PFSK-1 (cell line): ENCODE measurements at regions not wholly inside any gene's neighbourhood (a gene's known extent, or its start where the extent isn't known, plus 50 kb on each side); places are given as distances from the start of the nearest gene placed in this dataset.

Experiments
- FOXP2 ChIP-seq: optimal IDR thresholded peaks from 2 replicates; pipeline ENCODE3; 2011; ENCODE audit warnings: borderline replicate concordance, control low read depth, inconsistent platforms; ENCODE audit not compliant: insufficient read depth; ENCODE audit errors: extremely low read length, extremely low read depth
- POLR2AphosphoS5 ChIP-seq: IDR thresholded peaks from 2 replicates; pipeline ENCODE4 v1.6.1; 2012; ENCODE audit warnings: low read depth, mild to moderate bottlenecking, control low read depth, low read length, moderate library complexity
- SIN3A ChIP-seq: IDR thresholded peaks from 2 replicates; pipeline ENCODE4 v1.6.1; 2012; ENCODE audit warnings: mild to moderate bottlenecking, low read length, moderate library complexity, borderline replicate concordance; ENCODE audit not compliant: insufficient read depth
- TAF1 ChIP-seq: IDR thresholded peaks from 2 replicates; pipeline ENCODE4 v1.6.1; 2012; ENCODE audit warnings: low read length, control low read depth, borderline replicate concordance; ENCODE audit not compliant: insufficient read depth
- TF ChIP-seq, protein P1 (sequence below), 2 experiments: IDR thresholded peaks; 2 replicates each; pipeline versions ENCODE4 v1.6.1 to v1.8.0; 2011 to 2012; ENCODE audit warnings: low read depth in 2 of 2, low read length in 2 of 2, control low read depth in 1 of 2, inconsistent platforms in 1 of 2, mild to moderate bottlenecking in 1 of 2, moderate library complexity in 1 of 2; ENCODE audit not compliant: insufficient read depth in 1 of 2

GRCh38 chr2:58634653-58635370 lies 393.7 kb upstream of the FANCL start:
- no peak for TF ChIP-seq TAF1
- TF ChIP-seq POLR2AphosphoS5 = no peak

DNA sequence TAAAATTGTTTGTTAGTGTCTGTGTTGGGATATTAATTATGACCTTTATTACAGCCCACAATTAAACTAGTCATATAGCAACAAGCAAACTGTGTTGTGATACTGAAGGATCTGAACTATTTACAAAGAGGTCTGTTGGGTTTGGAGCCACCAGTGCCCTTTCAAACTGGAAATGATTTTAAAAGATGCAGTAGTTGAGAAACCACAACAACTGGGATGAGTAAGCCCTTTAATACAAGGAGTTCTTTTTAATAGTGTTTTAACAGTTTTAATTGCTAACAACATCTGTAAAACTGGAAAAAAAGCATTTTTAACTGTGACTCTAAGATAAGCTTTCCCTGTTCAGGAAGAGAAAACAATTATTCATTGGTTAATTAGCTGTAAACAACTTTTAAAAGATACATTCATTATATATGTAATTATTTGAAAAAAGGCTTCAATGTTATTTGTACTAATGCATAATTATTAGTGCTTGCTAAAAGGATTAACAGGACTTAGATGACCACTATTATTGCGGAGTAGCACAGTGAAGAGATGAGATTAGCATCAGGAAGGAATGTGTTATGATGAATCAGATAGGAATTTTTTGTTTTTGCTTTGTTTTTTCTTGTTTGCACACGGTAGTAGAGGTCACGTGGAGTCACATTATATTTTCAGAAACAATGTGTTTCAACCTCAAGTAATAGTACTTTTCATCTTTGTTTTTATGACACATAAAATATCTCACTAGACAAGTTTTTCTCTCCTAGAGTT lies 392.7 kb upstream of the FANCL start:
- no peak for TF ChIP-seq POLR2AphosphoS5
- TF ChIP-seq TAF1 = no peak
- TF ChIP-seq FOXP2 = no peak
- TF ChIP-seq, protein P1, sequence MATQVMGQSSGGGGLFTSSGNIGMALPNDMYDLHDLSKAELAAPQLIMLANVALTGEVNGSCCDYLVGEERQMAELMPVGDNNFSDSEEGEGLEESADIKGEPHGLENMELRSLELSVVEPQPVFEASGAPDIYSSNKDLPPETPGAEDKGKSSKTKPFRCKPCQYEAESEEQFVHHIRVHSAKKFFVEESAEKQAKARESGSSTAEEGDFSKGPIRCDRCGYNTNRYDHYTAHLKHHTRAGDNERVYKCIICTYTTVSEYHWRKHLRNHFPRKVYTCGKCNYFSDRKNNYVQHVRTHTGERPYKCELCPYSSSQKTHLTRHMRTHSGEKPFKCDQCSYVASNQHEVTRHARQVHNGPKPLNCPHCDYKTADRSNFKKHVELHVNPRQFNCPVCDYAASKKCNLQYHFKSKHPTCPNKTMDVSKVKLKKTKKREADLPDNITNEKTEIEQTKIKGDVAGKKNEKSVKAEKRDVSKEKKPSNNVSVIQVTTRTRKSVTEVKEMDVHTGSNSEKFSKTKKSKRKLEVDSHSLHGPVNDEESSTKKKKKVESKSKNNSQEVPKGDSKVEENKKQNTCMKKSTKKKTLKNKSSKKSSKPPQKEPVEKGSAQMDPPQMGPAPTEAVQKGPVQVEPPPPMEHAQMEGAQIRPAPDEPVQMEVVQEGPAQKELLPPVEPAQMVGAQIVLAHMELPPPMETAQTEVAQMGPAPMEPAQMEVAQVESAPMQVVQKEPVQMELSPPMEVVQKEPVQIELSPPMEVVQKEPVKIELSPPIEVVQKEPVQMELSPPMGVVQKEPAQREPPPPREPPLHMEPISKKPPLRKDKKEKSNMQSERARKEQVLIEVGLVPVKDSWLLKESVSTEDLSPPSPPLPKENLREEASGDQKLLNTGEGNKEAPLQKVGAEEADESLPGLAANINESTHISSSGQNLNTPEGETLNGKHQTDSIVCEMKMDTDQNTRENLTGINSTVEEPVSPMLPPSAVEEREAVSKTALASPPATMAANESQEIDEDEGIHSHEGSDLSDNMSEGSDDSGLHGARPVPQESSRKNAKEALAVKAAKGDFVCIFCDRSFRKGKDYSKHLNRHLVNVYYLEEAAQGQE (IDR thresholded peaks at IDR 0.05; ENCODE audit: insufficient read depth in 1 of 2, low read depth in 2 of 2, low read length in 2 of 2) = no peak
- no peak for TF ChIP-seq SIN3A

DNA sequence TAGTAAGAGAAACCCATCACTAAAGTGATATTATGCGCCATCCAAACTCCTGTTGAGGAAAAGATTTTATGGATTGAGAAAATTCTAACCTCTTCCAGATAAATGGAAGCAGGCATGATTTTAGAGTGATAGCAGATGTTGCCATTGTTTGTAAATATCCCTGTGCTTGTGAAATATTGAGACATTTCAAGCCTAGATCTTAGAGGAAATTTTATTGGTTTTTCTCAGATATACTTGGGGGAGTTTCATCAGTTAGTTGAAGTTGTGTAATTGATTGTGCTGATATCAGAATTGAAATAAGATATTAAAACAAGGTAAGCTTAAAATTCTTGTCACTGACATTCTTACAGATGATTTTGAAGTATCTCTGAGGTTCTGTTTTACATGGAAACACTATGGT lies 390.9 kb upstream of the FANCL start:
- TF ChIP-seq SIN3A (no peak), TAF1 (no peak), FOXP2 (no peak), POLR2AphosphoS5 (no peak)
- TF ChIP-seq, protein P1 (IDR thresholded peaks at IDR 0.05; ENCODE audit: insufficient read depth in 1 of 2, low read depth in 2 of 2, low read length in 2 of 2) = no peak

- TF ChIP-seq, protein P1 (IDR thresholded peaks at IDR 0.05; ENCODE audit: insufficient read depth in 1 of 2, low read depth in 2 of 2, low read length in 2 of 2) = no peak
- no peak for TF ChIP-seq POLR2AphosphoS5
- no peak for TF ChIP-seq FOXP2
- TF ChIP-seq SIN3A = no peak
Measured at GRCh38 chr2:58629545-58630119, 388.5 kb upstream of the FANCL start.

DNA sequence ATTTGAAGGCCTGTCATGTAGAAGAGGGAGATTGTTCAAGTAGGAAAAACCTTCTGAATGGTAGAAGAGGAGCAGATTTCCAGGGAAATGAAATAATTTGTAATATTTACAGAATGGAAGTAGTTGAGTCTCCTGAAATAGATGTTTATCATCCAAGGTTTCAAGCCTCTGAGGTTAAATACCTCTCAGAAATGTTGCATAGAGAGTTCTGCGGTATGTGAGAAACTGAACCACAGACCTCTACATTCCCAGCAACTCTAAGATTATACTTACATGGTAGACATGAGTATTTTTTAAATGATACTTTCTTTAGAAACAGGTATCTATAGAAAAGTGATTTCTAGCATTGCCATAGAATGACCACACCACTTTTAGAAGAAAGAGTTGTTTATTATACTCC lies 379.8 kb upstream of the FANCL start:
- TF ChIP-seq FOXP2 = no peak
- TF ChIP-seq TAF1 = no peak
- TF ChIP-seq, protein P1 (IDR thresholded peaks at IDR 0.05; ENCODE audit: insufficient read depth in 1 of 2, low read depth in 2 of 2, low read length in 2 of 2) = no peak
